HG03378 (cell line): ENCODE measurements at regions not wholly inside any gene's neighbourhood (a gene's known extent, or its start where the extent isn't known, plus 50 kb on each side); places are given as distances from the start of the nearest gene placed in this dataset.
"Not testable (repeated sequence)": the region's sequence is repeated elsewhere in the genome, so short reads cannot be mapped to it uniquely, and the experiment has no call there.

Experiments used
- ATAC-seq: cut with Tn5 transposase; IDR thresholded peaks from one replicate; pipeline ENCODE4 v1.9.1; 2021; ENCODE audit warnings: mild to moderate bottlenecking, moderate library complexity; ENCODE audit not compliant: unreplicated experiment

GRCh38 chr6:67608099-67608749 is 1026.9 kb upstream of the ADGRB3 start:
- no peak for ATAC-seq

- ATAC-seq, result no peak
Measured at GRCh38 chr6:67606906-67607828, 1027.9 kb upstream of the ADGRB3 start.

- no peak for ATAC-seq
Measured at GRCh38 chr6:67594366-67594765, 1040.7 kb upstream of the ADGRB3 start.

- no peak for ATAC-seq
Measured at GRCh38 chr6:67593247-67593646, 1041.8 kb upstream of the ADGRB3 start.

- ATAC-seq, result no peak
Measured at GRCh38 chr6:67591910-67592309, 1043.2 kb upstream of the ADGRB3 start.

DNA sequence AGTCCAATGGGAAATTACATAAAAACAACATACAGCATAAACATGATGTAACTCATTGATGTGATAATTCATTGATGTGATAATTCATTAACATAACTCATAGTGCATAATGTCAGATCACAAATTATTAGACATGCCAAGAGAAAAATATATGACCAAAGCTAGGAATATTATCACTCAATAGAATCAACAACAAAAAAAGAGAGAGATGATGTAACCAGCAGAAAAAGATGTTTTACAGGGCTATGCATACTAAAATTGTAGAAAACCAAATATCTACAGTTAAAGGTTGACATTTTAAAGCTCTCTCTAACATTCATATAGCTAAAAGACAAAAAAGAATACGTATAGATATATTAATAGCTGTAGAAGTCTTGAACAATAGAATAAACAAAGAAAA is 1067.2 kb upstream of the ADGRB3 start:
- no peak for ATAC-seq

DNA sequence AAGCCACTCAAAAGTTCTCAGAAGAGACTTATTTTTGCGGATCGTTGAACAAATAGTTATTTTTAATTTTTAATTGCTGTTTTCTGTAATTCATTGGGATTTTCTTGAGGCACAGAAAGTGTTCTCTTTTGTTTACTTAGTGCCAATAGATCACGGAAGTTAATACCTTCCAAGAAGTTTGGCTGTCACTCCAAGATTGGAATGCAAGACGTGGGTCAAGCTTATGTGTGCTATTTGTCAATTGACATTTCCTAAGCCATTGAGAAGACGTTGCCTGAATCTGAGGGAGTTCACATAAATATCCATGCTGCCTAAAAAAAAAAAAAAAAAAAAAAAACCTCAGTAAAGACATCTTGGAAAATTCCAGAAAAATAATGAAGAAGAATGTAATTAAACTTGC is 1071.4 kb upstream of the ADGRB3 start:
- ATAC-seq, result no peak

DNA sequence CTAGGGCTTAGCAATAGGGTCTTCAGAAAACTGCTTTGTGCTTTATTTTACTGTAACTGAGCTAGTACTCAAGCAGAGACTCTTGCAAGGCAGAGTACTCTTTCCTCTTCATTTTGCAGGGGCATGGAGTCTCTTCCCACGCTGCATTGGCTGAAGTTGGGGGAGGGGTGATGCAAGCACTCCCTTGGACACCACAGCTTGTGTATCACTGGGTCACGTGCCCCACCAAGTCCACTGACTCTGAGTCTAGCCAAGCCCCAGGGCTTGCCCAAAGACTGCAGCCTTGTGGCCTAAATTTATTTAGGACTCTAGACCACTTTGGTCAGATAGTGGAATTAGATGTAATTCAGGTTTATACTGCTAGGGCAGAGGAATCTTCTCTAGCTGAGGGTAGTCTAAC is 1075.0 kb upstream of the ADGRB3 start:
- no peak for ATAC-seq

- ATAC-seq, result no peak
Measured at GRCh38 chr6:67558985-67559384, 1076.1 kb upstream of the ADGRB3 start.

GRCh38 chr6:67544851-67545452 is 1090.1 kb upstream of the ADGRB3 start:
- ATAC-seq, result no peak

- ATAC-seq, result no peak
Measured at GRCh38 chr6:67541586-67541985, 1093.5 kb upstream of the ADGRB3 start.

DNA sequence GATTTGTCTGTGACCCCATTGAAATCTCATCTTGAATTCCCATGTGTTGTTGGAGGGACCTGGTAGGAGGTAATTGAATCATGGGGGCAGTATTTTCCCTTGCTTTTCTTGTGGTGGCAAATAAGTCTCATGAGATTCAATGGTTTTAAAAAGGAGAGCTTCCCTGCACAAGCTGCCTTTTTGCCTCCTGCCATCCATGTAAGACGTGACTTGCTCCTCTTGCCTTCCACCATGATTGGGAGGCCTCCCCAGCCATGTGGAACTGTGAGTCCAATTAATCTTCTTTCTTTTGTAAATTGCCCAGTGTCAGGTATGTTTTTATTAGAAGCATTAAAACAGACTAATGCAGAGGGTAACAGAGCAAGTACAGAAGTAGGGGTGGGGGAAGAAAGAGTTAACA is 1097.0 kb upstream of the ADGRB3 start:
- no peak for ATAC-seq

- ATAC-seq, result no peak
Measured at GRCh38 chr6:67535946-67536345, 1099.1 kb upstream of the ADGRB3 start.

DNA sequence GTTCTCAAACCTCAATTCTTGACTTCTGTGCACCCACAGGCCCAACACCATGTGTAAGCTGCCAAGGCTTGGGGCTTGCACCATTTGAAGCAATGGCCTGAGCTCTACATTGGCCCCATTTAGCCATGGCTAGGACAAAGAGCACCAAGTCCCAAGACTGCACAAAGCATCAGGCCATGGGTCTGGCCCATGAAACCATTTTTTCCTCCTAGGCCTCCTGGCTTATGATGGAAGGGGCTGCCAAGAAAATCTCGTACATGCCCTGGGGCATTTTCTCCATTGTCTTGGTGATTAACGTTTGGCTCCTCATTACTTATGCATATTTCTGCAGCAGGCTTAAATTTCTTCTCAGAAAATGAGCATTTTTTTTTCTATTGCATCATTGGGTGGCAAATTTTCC is 1128.7 kb upstream of the ADGRB3 start:
- no peak for ATAC-seq

GRCh38 chr6:67501755-67502154 is 1133.3 kb upstream of the ADGRB3 start:
- no peak for ATAC-seq

DNA sequence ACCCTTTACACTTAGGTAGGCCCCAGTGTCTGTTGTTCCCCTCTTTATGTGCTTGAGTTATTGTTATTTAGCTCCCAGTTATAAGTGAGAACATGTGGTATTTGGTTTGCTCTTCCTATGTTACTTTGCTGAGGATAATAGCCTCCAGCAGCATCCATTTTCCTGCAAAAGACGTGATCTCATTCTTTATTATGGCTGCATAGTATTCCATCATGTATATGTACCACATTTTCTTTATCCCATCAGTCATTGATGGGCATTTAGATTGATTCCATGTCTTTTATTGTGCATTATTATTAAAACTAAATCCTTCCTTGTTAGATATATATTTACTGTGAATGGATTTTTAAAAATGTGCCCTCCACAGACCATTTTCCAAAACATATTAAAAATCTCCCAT is 1137.3 kb upstream of the ADGRB3 start:
- no peak for ATAC-seq

DNA sequence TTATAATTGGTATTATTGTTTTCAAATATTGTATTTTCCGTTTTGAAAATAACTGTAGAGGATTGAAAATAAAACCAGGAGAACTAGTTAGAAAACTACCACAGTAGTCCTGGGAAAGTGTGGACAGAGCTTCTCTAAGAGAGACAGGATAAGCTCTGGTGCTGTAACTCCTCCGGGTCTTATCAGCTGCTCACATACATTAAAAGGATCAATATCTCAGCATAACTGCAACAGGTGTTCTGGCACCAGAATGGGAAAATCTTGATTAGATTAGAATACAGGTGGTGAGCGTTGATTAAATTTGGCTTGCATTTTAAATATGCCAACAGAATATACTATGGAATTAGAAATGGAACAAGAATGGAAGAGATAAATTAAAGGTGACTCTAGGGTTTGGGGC is 1138.9 kb upstream of the ADGRB3 start:
- ATAC-seq, result no peak

DNA sequence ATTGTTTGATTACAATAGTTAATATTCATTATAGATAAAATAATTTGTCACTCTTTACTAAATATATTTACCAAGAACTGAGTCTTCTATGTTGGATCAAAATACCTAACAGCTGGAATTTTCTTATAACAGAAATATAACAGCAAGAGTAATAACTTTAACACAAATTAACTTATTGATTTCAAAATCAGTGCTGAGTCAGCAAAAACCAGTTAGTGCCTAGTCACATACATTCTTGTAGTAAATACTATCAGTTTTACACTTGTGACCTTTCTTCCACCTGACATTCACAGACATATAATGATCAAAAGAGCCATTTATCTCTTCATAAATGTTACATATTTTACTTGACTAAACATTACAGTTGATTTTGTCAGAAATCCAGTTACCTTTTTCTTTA is 1141.4 kb upstream of the ADGRB3 start:
- no peak for ATAC-seq

- ATAC-seq, result no peak
Measured at GRCh38 chr6:67475700-67476099, 1159.4 kb upstream of the ADGRB3 start.

- no peak for ATAC-seq
Measured at GRCh38 chr6:67467341-67467740, 1167.7 kb upstream of the ADGRB3 start.

- not testable (repeated sequence) for ATAC-seq
Measured at GRCh38 chr6:67462725-67463124, 1172.4 kb upstream of the ADGRB3 start.

GRCh38 chr6:67459556-67459955 is 1175.5 kb upstream of the ADGRB3 start:
- no peak for ATAC-seq
